ENCODE measurements at regions not wholly inside any gene's neighbourhood (a gene's known extent, or its start where the extent isn't known, plus 50 kb on each side); places are given as distances from the start of the nearest gene placed in this dataset.

DNA sequence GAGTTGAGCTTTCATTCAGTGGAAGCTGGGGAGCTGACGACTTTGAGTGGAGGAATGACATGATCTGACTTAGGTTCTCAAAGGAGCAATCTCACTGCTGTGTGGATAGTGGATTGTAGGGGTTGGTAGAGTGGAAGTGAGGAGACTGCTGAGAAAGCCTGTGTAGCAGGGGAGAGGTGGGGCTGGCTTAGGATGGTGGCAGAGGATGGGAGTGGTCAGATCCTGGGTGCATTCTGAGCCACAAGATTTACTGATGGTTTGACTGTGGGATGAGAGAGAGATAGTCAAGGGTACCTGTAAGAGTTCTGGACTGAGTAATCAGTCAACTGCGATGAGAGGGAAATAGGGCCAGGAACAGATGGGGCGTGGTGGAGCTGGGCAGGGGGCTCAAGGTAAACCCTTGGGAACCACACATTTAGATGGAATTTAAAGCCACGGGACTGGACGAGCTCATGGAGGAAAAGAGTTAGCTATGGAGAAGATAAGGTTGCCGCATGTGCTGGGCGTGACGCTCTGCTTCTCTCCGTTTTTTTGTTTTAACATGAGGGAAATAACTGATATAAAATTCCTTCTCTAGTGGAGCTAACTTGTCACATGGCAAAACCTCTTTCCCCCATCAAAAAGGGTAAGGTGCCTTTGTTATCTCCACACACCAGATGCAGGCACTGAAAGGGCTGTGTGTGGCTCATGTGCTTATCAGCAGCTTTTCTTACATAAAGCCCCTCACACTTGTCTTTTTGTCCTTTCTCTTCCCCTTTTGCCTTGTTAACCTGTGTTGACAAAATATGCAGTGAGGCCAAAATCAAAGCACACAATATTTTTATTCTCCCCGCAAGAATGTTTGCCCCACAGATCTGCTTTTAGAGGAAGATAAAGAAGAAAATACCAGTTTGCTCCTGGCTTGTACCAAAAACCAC lies 379.8 kb downstream of the TSN start:
- no peak for DNase-seq

- peak; percentile 78 for DNase-seq
Observed at GRCh38 chr2:122136056-122136455, 380.6 kb downstream of the TSN start.

GRCh38 chr2:122138561-122138960 lies 383.1 kb downstream of the TSN start:
- DNase-seq: no peak

GRCh38 chr2:122139739-122140420 lies 384.4 kb downstream of the TSN start:
- no peak for DNase-seq

DNA sequence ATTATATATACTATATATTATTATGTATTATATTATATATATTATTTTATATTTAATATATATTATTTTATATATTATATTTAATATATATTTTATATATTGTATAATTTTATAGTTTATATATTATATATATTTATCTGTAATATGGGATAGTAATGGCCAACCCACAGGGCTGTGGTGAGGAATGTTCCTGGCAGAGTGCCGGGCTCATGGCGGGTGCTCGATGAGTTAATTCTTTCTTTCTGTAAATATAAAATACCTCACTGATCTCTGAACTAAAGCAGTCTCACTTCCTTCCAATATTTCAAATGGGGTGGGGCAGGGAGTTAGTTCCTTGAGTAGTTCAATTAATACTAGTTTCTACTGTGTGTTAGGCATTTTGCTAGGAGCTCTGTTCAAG lies 389.4 kb downstream of the TSN start:
- no peak for DNase-seq

DNA sequence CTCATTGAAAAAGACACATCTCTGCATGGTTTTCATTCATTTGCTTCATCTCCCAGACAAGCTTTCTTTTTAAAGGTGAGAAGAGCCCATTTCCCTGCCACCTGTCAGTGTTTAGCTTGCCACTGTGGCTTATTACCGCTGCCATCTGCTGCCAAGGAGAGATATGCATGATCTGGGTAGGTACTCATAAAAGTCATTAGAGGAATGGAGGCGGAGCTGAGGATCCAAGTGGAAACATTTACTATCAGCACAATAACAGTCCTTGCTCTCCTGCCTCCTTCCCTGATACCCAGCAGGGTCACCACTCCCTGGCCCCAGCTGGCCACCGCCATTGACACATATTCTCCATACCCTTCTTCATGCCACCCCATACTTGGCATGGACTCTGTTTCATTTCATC lies 390.4 kb downstream of the TSN start:
- DNase-seq: peak; percentile 69

DNA sequence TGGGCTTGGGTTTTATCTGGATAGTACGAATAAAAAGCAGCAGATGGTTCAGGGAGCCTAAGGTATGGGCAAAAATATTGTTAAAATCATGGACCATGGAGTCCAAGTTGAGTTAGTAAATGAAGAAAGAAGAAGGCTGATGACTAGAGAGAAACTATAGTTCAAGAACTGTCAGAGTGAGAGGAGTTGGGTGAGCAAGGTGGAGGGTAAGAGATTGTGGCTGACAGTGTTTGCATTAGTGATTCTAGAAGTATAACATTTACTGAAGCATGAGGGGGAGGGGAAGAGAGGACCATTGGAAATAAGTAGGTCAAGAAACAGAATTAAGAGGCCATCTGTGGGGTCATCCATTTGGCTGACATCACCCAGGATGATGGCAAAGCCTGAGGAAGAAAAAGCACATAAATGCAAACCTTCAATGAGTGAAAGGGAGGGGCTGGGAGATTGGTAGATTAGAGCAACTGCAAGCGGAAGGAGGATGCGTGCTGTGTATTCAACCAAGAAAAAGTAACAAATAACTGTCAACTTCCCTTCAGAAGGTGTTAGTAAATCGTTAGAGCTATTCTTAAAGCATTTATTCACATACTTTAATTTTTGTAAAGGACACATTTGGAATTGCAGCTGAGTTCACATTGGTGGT lies 392.8 kb downstream of the TSN start:
- no peak for DNase-seq

- DNase-seq: no peak
Observed at GRCh38 chr2:122150524-122151280, 395.3 kb downstream of the TSN start.

- no peak for DNase-seq
Observed at GRCh38 chr2:122152571-122152970, 397.1 kb downstream of the TSN start.

GRCh38 chr2:122156176-122156890 lies 400.9 kb downstream of the TSN start:
- DNase-seq: no peak

- DNase-seq: no peak
Observed at GRCh38 chr2:122157158-122157557, 401.7 kb downstream of the TSN start.

DNA sequence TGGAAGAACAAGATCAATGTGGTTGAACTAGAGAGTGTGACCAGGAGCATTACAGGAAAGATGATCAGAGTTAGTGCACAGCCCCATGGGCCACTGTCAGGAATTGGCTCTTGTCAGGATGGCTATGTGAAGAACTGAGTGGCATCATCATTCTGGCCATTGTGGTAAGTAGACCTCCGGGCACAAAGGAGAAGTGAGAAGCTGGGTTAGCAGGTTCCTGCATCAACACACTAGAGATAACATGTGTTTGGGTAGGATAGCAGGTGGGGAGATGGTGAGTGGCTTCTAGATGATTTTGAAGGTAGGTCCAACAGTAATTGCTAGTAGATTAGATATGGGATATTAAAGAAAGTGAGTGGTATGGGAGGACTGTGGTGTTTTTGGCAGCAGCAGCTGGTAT lies 408.2 kb downstream of the TSN start:
- no peak for DNase-seq

- DNase-seq: no peak
Observed at GRCh38 chr2:122164964-122165363, 409.5 kb downstream of the TSN start.

DNA sequence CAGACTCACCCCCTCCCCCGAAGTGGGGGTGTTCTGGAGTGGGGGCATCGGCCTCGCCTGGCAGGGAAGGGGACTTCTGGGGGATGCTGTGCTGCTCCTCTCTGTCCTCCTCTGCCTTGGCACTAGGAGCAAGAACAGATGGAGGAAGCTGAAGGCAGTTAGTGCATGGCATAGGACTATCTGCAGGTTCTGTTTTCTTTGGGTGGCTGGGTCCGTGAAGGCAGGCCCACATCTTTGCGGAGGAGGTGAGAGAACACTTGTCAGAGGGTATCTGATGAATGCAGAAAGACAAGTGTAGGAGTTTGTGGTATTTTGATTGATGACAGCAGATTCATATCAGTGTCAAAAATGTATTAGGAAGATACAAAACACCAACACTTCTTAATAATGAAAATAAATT lies 411.4 kb downstream of the TSN start:
- DNase-seq: no peak

GRCh38 chr2:122167515-122167914 lies 412.1 kb downstream of the TSN start:
- DNase-seq: no peak

GRCh38 chr2:122168799-122169198 lies 413.3 kb downstream of the TSN start:
- DNase-seq: peak; percentile 31

GRCh38 chr2:122172812-122173211 lies 417.4 kb downstream of the TSN start:
- no peak for DNase-seq

DNA sequence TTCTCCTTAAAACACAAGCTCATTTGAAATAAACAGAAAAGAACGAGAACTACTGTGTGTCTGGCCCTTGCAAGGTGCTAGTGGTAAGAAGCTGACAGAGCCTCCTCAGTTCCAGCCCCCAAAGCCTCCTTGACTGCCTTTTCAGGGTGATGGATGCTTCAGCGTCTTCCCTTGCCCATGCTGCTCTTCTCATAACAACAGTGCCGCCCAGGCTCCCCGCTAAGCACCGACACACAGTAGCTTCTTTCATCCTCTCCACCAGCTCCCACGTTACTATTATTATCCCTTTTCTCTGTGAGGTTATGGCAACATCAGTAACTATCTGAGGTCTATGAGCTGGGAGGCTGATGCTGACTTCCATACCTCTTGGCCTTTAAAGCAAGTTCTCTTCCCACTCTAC lies 418.6 kb downstream of the TSN start:
- DNase-seq: no peak

GRCh38 chr2:122179492-122180165 lies 424.2 kb downstream of the TSN start:
- DNase-seq: no peak

DNA sequence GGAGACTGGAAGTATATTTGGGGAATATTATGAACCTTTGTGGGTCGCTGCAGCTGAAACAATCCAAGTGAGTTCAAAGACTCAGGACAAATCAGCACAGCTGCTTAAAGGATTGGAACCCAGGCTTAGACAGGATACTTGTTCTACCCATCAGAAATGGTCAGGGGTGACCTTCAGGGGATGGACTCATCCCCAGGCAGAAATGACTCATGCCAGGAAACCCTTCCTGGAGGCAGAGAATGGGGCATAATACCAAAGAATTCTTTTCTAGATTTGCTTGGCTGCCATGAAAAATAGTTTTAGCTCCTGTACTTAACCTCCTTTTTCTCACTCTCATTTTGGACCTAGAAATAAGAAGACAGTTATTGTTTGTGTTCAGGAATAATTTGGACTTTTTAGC lies 425.5 kb downstream of the TSN start:
- DNase-seq: peak; percentile 11

GRCh38 chr2:122182616-122183355 lies 427.3 kb downstream of the TSN start:
- no peak for DNase-seq

Measured in DMS53 (cell line).